GM12878 (cell line): ENCODE measurements at regions not wholly inside any gene's neighbourhood (a gene's known extent, or its start where the extent isn't known, plus 50 kb on each side); places are given as distances from the start of the nearest gene placed in this dataset.

Experiments
- CHD1 ChIP-seq: IDR thresholded peaks from 2 replicates; pipeline ENCODE4 v1.6.1; 2012; ENCODE audit warnings: low read depth, low read length, improper control_type of control experiment
- CHD2 ChIP-seq: IDR thresholded peaks from 2 replicates; pipeline ENCODE4 v1.6.1; 2011; ENCODE audit warnings: low read depth, low read length, improper control_type of control experiment, borderline replicate concordance
- CUX1 ChIP-seq: IDR thresholded peaks from 2 replicates; pipeline ENCODE4 v1.6.1; 2012; ENCODE audit warnings: improper control_type of control experiment, low read depth, low read length; ENCODE audit not compliant: insufficient replicate concordance
- FOXK2 ChIP-seq: fragments of 450-650 bp; IDR thresholded peaks from 2 replicates; pipeline ENCODE4 v1.6.1; 2017; ENCODE audit warnings: mild to moderate bottlenecking, moderate library complexity
- IKZF1 ChIP-seq: fragments of 450-650 bp; conservative IDR thresholded peaks from 2 replicates; pipeline ENCODE4 v1.6.1; 2017; ENCODE audit warnings: antibody characterized with exemption, mild to moderate bottlenecking
- KAT2A ChIP-seq: conservative IDR thresholded peaks from 2 replicates; pipeline ENCODE4 v1.6.1; 2011; ENCODE audit warnings: low read depth, low read length; ENCODE audit not compliant: control insufficient read depth
- MEF2B ChIP-seq: fragments of 450-650 bp; IDR thresholded peaks from 2 replicates; pipeline ENCODE4 v1.6.1; 2018; ENCODE audit warnings: mild to moderate bottlenecking, moderate library complexity; ENCODE audit not compliant: partially characterized antibody, poor library complexity, severe bottlenecking
- MXI1 ChIP-seq: fragments of 150-350 bp; IDR thresholded peaks from 2 replicates; pipeline ENCODE4 v1.6.1; 2011; ENCODE audit warnings: low read depth, mild to moderate bottlenecking, inconsistent platforms, low read length, improper control_type of control experiment
- MYC ChIP-seq: IDR thresholded peaks from 2 replicates; pipeline ENCODE4 v1.6.1; 2011; ENCODE audit warnings: mild to moderate bottlenecking, low read length, moderate library complexity, inconsistent platforms; ENCODE audit not compliant: insufficient read depth, insufficient replicate concordance, insufficient read length, severe bottlenecking
- NFXL1 ChIP-seq: fragments of 450-650 bp; IDR thresholded peaks from 2 replicates; pipeline ENCODE4 v1.6.1; 2017; ENCODE audit warnings: antibody characterized with exemption, mild to moderate bottlenecking, borderline replicate concordance
- NKRF ChIP-seq: fragments of 450-650 bp; conservative IDR thresholded peaks from 2 replicates; pipeline ENCODE4 v1.6.1; 2017; ENCODE audit warnings: mild to moderate bottlenecking, moderate library complexity
- NR2C2 ChIP-seq: IDR thresholded peaks from 2 replicates; pipeline ENCODE4 v1.6.1; 2011; ENCODE audit warnings: borderline replicate concordance, low read depth; ENCODE audit not compliant: control insufficient read depth, insufficient read length
- PAX8 ChIP-seq: fragments of 450-650 bp; IDR thresholded peaks from 2 replicates; pipeline ENCODE4 v1.6.1; 2017; ENCODE audit warnings: mild to moderate bottlenecking, moderate library complexity
- RAD21 ChIP-seq: IDR thresholded peaks from 2 replicates; pipeline ENCODE4 v1.6.1; 2011; ENCODE audit warnings: mild to moderate bottlenecking, low read depth, low read length, moderate library complexity; ENCODE audit not compliant: insufficient read depth
- SPI1 ChIP-seq: IDR thresholded peaks from 2 replicates; pipeline ENCODE4 v1.6.1; 2011; ENCODE audit warnings: low read depth, mild to moderate bottlenecking, low read length, moderate library complexity, borderline replicate concordance; ENCODE audit not compliant: insufficient read depth
- SREBF2 ChIP-seq: IDR thresholded peaks from 2 replicates; pipeline ENCODE4 v1.6.1; 2012; ENCODE audit warnings: mild to moderate bottlenecking, low read length
- SUZ12 ChIP-seq: fragments of 200-600 bp; sonication (generic); IDR thresholded peaks from one replicate; pipeline ENCODE4 v1.6.1; 2018; ENCODE audit warnings: antibody characterized with exemption, mild to moderate bottlenecking; ENCODE audit not compliant: unreplicated experiment
- TBL1XR1 ChIP-seq: IDR thresholded peaks from 2 replicates; pipeline ENCODE4 v1.6.1; 2012; ENCODE audit warnings: low read depth, low read length, improper control_type of control experiment
- YY1 ChIP-seq: IDR thresholded peaks from 2 replicates; pipeline ENCODE4 v1.6.1; 2011; ENCODE audit warnings: low read depth, mild to moderate bottlenecking, low read length
- ZBTB4 ChIP-seq: fragments of 450-650 bp; formaldehyde crosslinking; IDR thresholded peaks from 2 replicates; pipeline ENCODE4 v1.4.0; 2022; ENCODE audit warnings: mild to moderate bottlenecking, moderate library complexity

- TF ChIP-seq ZBTB4 (CRISPR knock-in tag) (no peak), MEF2B (peak; percentile 65), IKZF1 (peak; percentile 96), FOXK2 (no peak; the same call in 1 of the 2 replicates), CHD1 (no peak), MXI1 (no peak), YY1 (no peak), SPI1 (peak; percentile 99), NR2C2 (no peak), MYC (no peak), SUZ12 (no peak), KAT2A (no peak), TBL1XR1 (no peak), NKRF (no peak), NFXL1 (no peak), SREBF2 (no peak), CUX1 (no peak), RAD21 (no peak), PAX8 (no peak), CHD2 (0 out of 2 replicates have a peak, but pooled peaks have one; percentile 43)
Observed at GRCh38 chr6:105892577-105893262, 193.4 kb upstream of the PRDM1 start (continued).
